DND-41 (cell line): ENCODE measurements at regions not wholly inside any gene's neighbourhood (a gene's known extent, or its start where the extent isn't known, plus 50 kb on each side); places are given as distances from the start of the nearest gene placed in this dataset.

Experiments
- ATAC-seq: fragments of 200-7000 bp; cut with Tn5 transposase; 3 replicates; pipeline ENCODE4 v1.9.1; 2021; ENCODE audit warnings: low read depth; ENCODE audit not compliant: insufficient read depth
- DNase-seq: peaks from one replicate; pipeline ENCODE4 v3.0.0-alpha.2; 2020
- H2AFZ ChIP-seq: 2 replicates; pipeline ENCODE4 v1.6.0; 2012; ENCODE audit warnings: low read depth, low read length
- H3K27ac ChIP-seq: 2 replicates; pipeline ENCODE4 v1.5.1; 2012; ENCODE audit warnings: low read length, inconsistent platforms
- H3K27me3 ChIP-seq: fragments of 200-600 bp; sonication (generic); 2 replicates; pipeline ENCODE4 v1.6.0; 2012; ENCODE audit warnings: low read length, mild to moderate bottlenecking, inconsistent platforms; ENCODE audit not compliant: insufficient read depth, poor library complexity
- H3K36me3 ChIP-seq: 2 replicates; pipeline ENCODE4 v1.5.1; 2012; ENCODE audit warnings: low read length, inconsistent platforms; ENCODE audit not compliant: insufficient read depth
- H3K4me1 ChIP-seq: 2 replicates; pipeline ENCODE4 v1.5.1; 2012; ENCODE audit warnings: mild to moderate bottlenecking, low read length; ENCODE audit not compliant: insufficient read depth
- H3K4me2 ChIP-seq: 2 replicates; pipeline ENCODE4 v1.6.0; 2012; ENCODE audit warnings: mild to moderate bottlenecking, moderate library complexity, low read length, inconsistent platforms; ENCODE audit not compliant: insufficient read depth
- H3K4me3 ChIP-seq, 2 experiments: fragments of 200-600 bp in 1 of 2; shearing (Covaris generic) in 1 of 2; 2 replicates each; pipeline ENCODE4 v1.5.1; 2012 to 2016; ENCODE audit warnings: inconsistent platforms in 2 of 2, low read length in 2 of 2, mild to moderate bottlenecking in 2 of 2, low read depth in 1 of 2, moderate library complexity in 1 of 2
- H3K79me2 ChIP-seq: 2 replicates; pipeline ENCODE4 v1.6.0; 2012; ENCODE audit warnings: low read length, inconsistent platforms; ENCODE audit not compliant: insufficient read depth
- H3K9ac ChIP-seq: 2 replicates; pipeline ENCODE4 v1.6.0; 2012; ENCODE audit warnings: low read depth, mild to moderate bottlenecking, inconsistent platforms, low read length, moderate library complexity
- H3K9me3 ChIP-seq: 2 replicates; pipeline ENCODE4 v1.5.1; 2012; ENCODE audit warnings: low read length, moderate library complexity, mild to moderate bottlenecking, inconsistent platforms; ENCODE audit not compliant: insufficient read depth, severe bottlenecking
- H4K20me1 ChIP-seq: 2 replicates; pipeline ENCODE4 v1.6.0; 2012; ENCODE audit warnings: low read length; ENCODE audit not compliant: insufficient read depth
- EZH2 ChIP-seq: IDR thresholded peaks from 3 replicates; pipeline ENCODE4 v1.6.1; 2012; ENCODE audit warnings: borderline replicate concordance, low read depth, mild to moderate bottlenecking, moderate library complexity, low read length, inconsistent platforms; ENCODE audit not compliant: severe bottlenecking
- TF ChIP-seq, protein P1 (sequence below): IDR thresholded peaks from 2 replicates; pipeline ENCODE4 v1.5.1; 2012; ENCODE audit warnings: borderline replicate concordance, low read length, moderate library complexity, mild to moderate bottlenecking; ENCODE audit not compliant: poor library complexity, severe bottlenecking; ENCODE audit errors: extremely low read depth

GRCh38 chr1:55741516-55741915 lies 526.4 kb upstream of the USP24 start:
- Histone ChIP-seq H3K9ac (no peak overlapping the region), H2AFZ (no peak overlapping the region)
- no peak for TF ChIP-seq EZH2
- TF ChIP-seq, protein P1, sequence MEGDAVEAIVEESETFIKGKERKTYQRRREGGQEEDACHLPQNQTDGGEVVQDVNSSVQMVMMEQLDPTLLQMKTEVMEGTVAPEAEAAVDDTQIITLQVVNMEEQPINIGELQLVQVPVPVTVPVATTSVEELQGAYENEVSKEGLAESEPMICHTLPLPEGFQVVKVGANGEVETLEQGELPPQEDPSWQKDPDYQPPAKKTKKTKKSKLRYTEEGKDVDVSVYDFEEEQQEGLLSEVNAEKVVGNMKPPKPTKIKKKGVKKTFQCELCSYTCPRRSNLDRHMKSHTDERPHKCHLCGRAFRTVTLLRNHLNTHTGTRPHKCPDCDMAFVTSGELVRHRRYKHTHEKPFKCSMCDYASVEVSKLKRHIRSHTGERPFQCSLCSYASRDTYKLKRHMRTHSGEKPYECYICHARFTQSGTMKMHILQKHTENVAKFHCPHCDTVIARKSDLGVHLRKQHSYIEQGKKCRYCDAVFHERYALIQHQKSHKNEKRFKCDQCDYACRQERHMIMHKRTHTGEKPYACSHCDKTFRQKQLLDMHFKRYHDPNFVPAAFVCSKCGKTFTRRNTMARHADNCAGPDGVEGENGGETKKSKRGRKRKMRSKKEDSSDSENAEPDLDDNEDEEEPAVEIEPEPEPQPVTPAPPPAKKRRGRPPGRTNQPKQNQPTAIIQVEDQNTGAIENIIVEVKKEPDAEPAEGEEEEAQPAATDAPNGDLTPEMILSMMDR = no peak

GRCh38 chr1:55735106-55735505 lies 519.9 kb upstream of the USP24 start:
- no peaks in the 10 kb centered on the region for H4K20me1 ChIP-seq
- no peaks in the 10 kb centered on the region for H3K9me3 ChIP-seq
- H3K4me2 ChIP-seq = no peak overlapping the region
- H2AFZ ChIP-seq = no peak overlapping the region
- ATAC-seq (no peak), DNase-seq (no peak)
- H3K36me3 ChIP-seq = no peaks in the 10 kb centered on the region
- no peaks in the 10 kb centered on the region for H3K4me1 ChIP-seq
- no peaks in the 10 kb centered on the region for H3K27me3 ChIP-seq
- H3K9ac ChIP-seq = no peak overlapping the region
- H3K27ac ChIP-seq = no peak overlapping the region
- no peak for TF ChIP-seq EZH2
- H3K79me2 ChIP-seq = no peaks in the 10 kb centered on the region
- H3K4me3 ChIP-seq = no peak overlapping the region

More at GRCh38 chr1:55741516-55741915, 526.4 kb upstream of the USP24 start:
- Histone ChIP-seq H3K36me3 (no peaks in the 10 kb centered on the region), H3K79me2 (no peaks in the 10 kb centered on the region), H3K27ac (no peak overlapping the region), H3K27me3 (no peaks in the 10 kb centered on the region), H3K4me1 (no peaks in the 10 kb centered on the region), H3K9me3 (peaks cover under 1% of the 10 kb centered on the region), H4K20me1 (no peaks in the 10 kb centered on the region), H3K4me2 (no peak overlapping the region), H3K4me3 (no peak overlapping the region)
- DNase-seq (no peak), ATAC-seq (no peak)

DNA sequence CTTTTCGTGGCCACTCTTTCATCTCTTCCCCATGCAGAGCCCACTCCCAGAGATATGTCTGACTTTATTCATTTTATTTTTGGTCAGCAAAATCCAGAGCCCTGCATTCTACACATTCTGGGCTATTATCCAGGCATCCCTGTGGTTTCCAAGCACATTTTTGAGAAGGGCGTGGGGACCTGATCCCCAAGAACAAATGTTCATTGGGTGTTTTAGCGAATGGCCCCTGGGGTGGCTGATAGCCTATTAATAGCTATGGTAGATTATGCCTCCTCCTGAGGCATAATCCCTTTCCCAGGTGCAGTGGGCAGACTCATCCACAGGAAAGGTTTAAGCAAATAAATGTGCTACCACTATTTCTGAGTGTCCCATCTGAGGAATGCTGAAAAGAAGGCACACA lies 511.8 kb upstream of the USP24 start:
- Histone ChIP-seq H3K9ac (no peak overlapping the region), H3K9me3 (no peaks in the 10 kb centered on the region), H2AFZ (no peak overlapping the region), H3K27ac (no peak overlapping the region), H3K4me1 (no peaks in the 10 kb centered on the region), H3K27me3 (peaks cover 3% of the 10 kb centered on the region), H4K20me1 (no peaks in the 10 kb centered on the region), H3K79me2 (no peaks in the 10 kb centered on the region), H3K4me3 (no peak overlapping the region), H3K36me3 (no peaks in the 10 kb centered on the region), H3K4me2 (no peak overlapping the region)
- TF ChIP-seq, protein P1 = no peak
- TF ChIP-seq EZH2 = no peak
- DNase-seq = no peak
- ATAC-seq = no peak

- Histone ChIP-seq H3K79me2 (no peaks in the 10 kb centered on the region), H3K27ac (no peak overlapping the region), H3K9me3 (no peaks in the 10 kb centered on the region), H3K4me2 (no peak overlapping the region), H3K4me1 (no peaks in the 10 kb centered on the region), H4K20me1 (no peaks in the 10 kb centered on the region), H3K36me3 (no peaks in the 10 kb centered on the region), H3K4me3 (no peak overlapping the region), H3K9ac (no peak overlapping the region), H2AFZ (no peak overlapping the region), H3K27me3 (peaks cover 3% of the 10 kb centered on the region)
- ATAC-seq = no peak
- DNase-seq = no peak
- TF ChIP-seq EZH2 = no peak
- TF ChIP-seq, protein P1 = no peak
Observed at GRCh38 chr1:55725378-55725777, 510.2 kb upstream of the USP24 start.
